ENCODE measurements at regions not wholly inside any gene's neighbourhood (a gene's known extent, or its start where the extent isn't known, plus 50 kb on each side); places are given as distances from the start of the nearest gene placed in this dataset.

- no peak for DNase-seq
Observed at GRCh38 chr1:239804266-239804665, 287.4 kb upstream of the FMN2 start.

GRCh38 chr1:239805042-239805441, 286.6 kb upstream of the FMN2 start:
- no peak for DNase-seq

GRCh38 chr1:239805851-239806772, 285.6 kb upstream of the FMN2 start:
- no peak for DNase-seq

GRCh38 chr1:239806897-239807296, 284.8 kb upstream of the FMN2 start:
- DNase-seq = no peak

- no peak for DNase-seq
Observed at GRCh38 chr1:239807361-239807760, 284.3 kb upstream of the FMN2 start.

- DNase-seq = no peak
Observed at GRCh38 chr1:239810061-239810481, 281.6 kb upstream of the FMN2 start.

GRCh38 chr1:239811211-239811885, 280.3 kb upstream of the FMN2 start:
- no peak for DNase-seq

GRCh38 chr1:239812580-239812979, 279.1 kb upstream of the FMN2 start:
- no peak for DNase-seq

- DNase-seq = no peak
Observed at GRCh38 chr1:239814306-239814881, 277.3 kb upstream of the FMN2 start.

GRCh38 chr1:239815074-239815473, 276.6 kb upstream of the FMN2 start:
- no peak for DNase-seq

- no peak for DNase-seq
Observed at GRCh38 chr1:239816081-239816782, 275.5 kb upstream of the FMN2 start.

- no peak for DNase-seq
Observed at GRCh38 chr1:239817276-239817675, 274.4 kb upstream of the FMN2 start.

GRCh38 chr1:239817801-239818200, 273.9 kb upstream of the FMN2 start:
- no peak for DNase-seq

- no peak for DNase-seq
Observed at GRCh38 chr1:239819096-239819495, 272.6 kb upstream of the FMN2 start.

GRCh38 chr1:239819756-239820250, 271.9 kb upstream of the FMN2 start:
- DNase-seq = no peak

GRCh38 chr1:239823852-239824251, 267.8 kb upstream of the FMN2 start:
- DNase-seq = no peak

GRCh38 chr1:239826211-239826610, 265.5 kb upstream of the FMN2 start:
- no peak for DNase-seq

- no peak for DNase-seq
Observed at GRCh38 chr1:239826736-239827135, 264.9 kb upstream of the FMN2 start.

GRCh38 chr1:239829535-239829934, 262.1 kb upstream of the FMN2 start:
- DNase-seq = no peak

GRCh38 chr1:239831577-239832355, 259.9 kb upstream of the FMN2 start:
- DNase-seq = no peak

- no peak for DNase-seq
Observed at GRCh38 chr1:239833723-239834122, 258.0 kb upstream of the FMN2 start.

GRCh38 chr1:239835946-239836440, 255.7 kb upstream of the FMN2 start:
- DNase-seq = no peak

All from NCI-H510A (cell line).